ENCODE measurements at regions not wholly inside any gene's neighbourhood (a gene's known extent, or its start where the extent isn't known, plus 50 kb on each side); places are given as distances from the start of the nearest gene placed in this dataset.

GRCh38 chr14:51451561-51451960 lies 200.1 kb upstream of the FRMD6 start:
- TF ChIP-seq TAF1 (IDR thresholded peaks at IDR 0.05; ENCODE audit: low read depth) (no peak), EP300 (IDR thresholded peaks at IDR 0.05; ENCODE audit: borderline replicate concordance) (no peak), USF1 (IDR thresholded peaks at IDR 0.05) (no peak), FOXM1 (IDR thresholded peaks at IDR 0.05; ENCODE audit: borderline replicate concordance, low read depth) (no peak), TEAD4 (IDR thresholded peaks at IDR 0.05) (no peak), CREB1 (IDR thresholded peaks at IDR 0.05; ENCODE audit: low read depth) (no peak), REST (IDR thresholded peaks at IDR 0.05; ENCODE audit: low read depth) (no peak), RAD21 (IDR thresholded peaks at IDR 0.05; ENCODE audit: low read depth) (no peak), TCF12 (IDR thresholded peaks at IDR 0.05; ENCODE audit: low read depth) (no peak), MAX (IDR thresholded peaks at IDR 0.05) (no peak), EGR1 (IDR thresholded peaks at IDR 0.05) (no peak), CEBPB (IDR thresholded peaks at IDR 0.05) (no peak), ZBTB7A (IDR thresholded peaks at IDR 0.05; ENCODE audit: low read depth) (no peak), YY1 (IDR thresholded peaks at IDR 0.05; ENCODE audit: low read depth) (no peak)
